HepG2 (cell line): ENCODE measurements at regions not wholly inside any gene's neighbourhood (a gene's known extent, or its start where the extent isn't known, plus 50 kb on each side); places are given as distances from the start of the nearest gene placed in this dataset.

Source experiments
- ARNTL ChIP-seq: sonication (generic); formaldehyde crosslinking; IDR thresholded peaks from 2 replicates; pipeline ENCODE4 v1.4.0; 2020; ENCODE audit warnings: mild to moderate bottlenecking, missing genetic modification reagents
- BRF2 ChIP-seq: sonication (generic); formaldehyde crosslinking; IDR thresholded peaks from 2 replicates; pipeline ENCODE4 v1.8.1; 2022; ENCODE audit warnings: mild to moderate bottlenecking, missing genetic modification reagents
- HNF1B ChIP-seq: sonication (generic); formaldehyde crosslinking; IDR thresholded peaks from 2 replicates; pipeline ENCODE4 v1.5.1; 2020; ENCODE audit warnings: mild to moderate bottlenecking, moderate library complexity, missing genetic modification reagents
- IKZF5 ChIP-seq: IDR thresholded peaks from 2 replicates; pipeline ENCODE4 v1.6.1; 2018; ENCODE audit warnings: missing genetic modification reagents, mild to moderate bottlenecking, missing compliant biosample characterization
- MEIS2 ChIP-seq: sonication (generic); formaldehyde crosslinking; IDR thresholded peaks from 2 replicates; pipeline ENCODE4 v1.9.0; 2021; ENCODE audit warnings: mild to moderate bottlenecking, missing genetic modification reagents
- RAD21 ChIP-seq: fragments of 450-650 bp; formaldehyde crosslinking; IDR thresholded peaks from 2 replicates; pipeline ENCODE4 v1.5.0; 2020; ENCODE audit warnings: mild to moderate bottlenecking
- SRSF9 ChIP-seq: fragments of 200-400 bp; formaldehyde crosslinking; IDR thresholded peaks from 2 replicates; pipeline ENCODE4 v1.6.1; 2018; ENCODE audit warnings: borderline replicate concordance, mild to moderate bottlenecking, low read depth, low read length; ENCODE audit not compliant: insufficient read depth, poor library complexity, severe bottlenecking
- TGIF2 ChIP-seq: IDR thresholded peaks from 2 replicates; pipeline ENCODE4 v1.6.1; 2016; ENCODE audit warnings: control low read depth, missing compliant biosample characterization
- ZNF33A ChIP-seq: sonication (generic); formaldehyde crosslinking; IDR thresholded peaks from 2 replicates; pipeline ENCODE4 v1.5.1; 2020; ENCODE audit warnings: missing genetic modification reagents, mild to moderate bottlenecking, moderate library complexity, borderline replicate concordance
- ZNF503 ChIP-seq: sonication (generic); formaldehyde crosslinking; IDR thresholded peaks from 2 replicates; pipeline ENCODE4 v1.4.0; 2020; ENCODE audit warnings: missing genetic modification reagents
- ZNF747 ChIP-seq: sonication (generic); formaldehyde crosslinking; IDR thresholded peaks from 2 replicates; pipeline ENCODE4 v1.8.1; 2023; ENCODE audit warnings: missing genetic modification reagents, mild to moderate bottlenecking, borderline replicate concordance
- ZNF775 ChIP-seq: sonication (generic); formaldehyde crosslinking; IDR thresholded peaks from 2 replicates; pipeline ENCODE4 v1.4.0; 2020; ENCODE audit warnings: missing genetic modification reagents, mild to moderate bottlenecking, moderate library complexity, borderline replicate concordance
- TF ChIP-seq, protein P1 (sequence below): sonication (generic); formaldehyde crosslinking; IDR thresholded peaks from 2 replicates; pipeline ENCODE4 v1.8.1; 2023; ENCODE audit warnings: missing genetic modification reagents, inconsistent platforms, borderline replicate concordance
- TF ChIP-seq, protein P2 (sequence below): sonication (generic); formaldehyde crosslinking; IDR thresholded peaks from 2 replicates; pipeline ENCODE4 v1.4.0; 2020; ENCODE audit warnings: low read depth, mild to moderate bottlenecking, missing genetic modification reagents

DNA sequence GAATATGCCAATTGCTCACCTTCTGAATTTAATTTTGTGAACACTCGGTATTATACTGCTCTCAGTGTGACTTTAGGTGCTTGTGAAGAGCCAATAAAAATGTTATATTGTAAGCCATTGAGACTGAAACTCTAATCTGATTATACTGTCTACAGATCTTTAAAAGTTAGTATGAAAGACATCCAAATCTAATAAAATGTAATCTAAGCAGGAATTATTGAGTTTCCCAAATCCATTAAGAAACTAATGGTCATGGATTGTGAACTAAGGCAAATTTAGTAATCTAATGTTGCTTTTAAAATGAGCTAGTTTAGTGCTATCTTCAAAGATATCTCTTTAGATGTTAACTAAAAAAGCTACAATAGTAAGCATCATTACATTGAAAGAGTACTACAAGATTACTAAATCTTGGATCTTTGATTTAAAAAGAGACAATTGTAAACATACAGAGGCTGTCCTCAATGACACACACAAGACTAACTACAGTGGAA, 1132.4 kb upstream of the B3GALT2 start (continued):
- no peak for TF ChIP-seq HNF1B
- TF ChIP-seq ZNF33A (CRISPR knock-in tag) = no peak
- no peak for TF ChIP-seq MEIS2
- TF ChIP-seq ZNF775 (CRISPR knock-in tag) = no peak
- no peak for TF ChIP-seq ARNTL
- no peak for TF ChIP-seq RAD21 (CRISPR knock-in tag)
- no peak for TF ChIP-seq SRSF9
- TF ChIP-seq, protein P1, sequence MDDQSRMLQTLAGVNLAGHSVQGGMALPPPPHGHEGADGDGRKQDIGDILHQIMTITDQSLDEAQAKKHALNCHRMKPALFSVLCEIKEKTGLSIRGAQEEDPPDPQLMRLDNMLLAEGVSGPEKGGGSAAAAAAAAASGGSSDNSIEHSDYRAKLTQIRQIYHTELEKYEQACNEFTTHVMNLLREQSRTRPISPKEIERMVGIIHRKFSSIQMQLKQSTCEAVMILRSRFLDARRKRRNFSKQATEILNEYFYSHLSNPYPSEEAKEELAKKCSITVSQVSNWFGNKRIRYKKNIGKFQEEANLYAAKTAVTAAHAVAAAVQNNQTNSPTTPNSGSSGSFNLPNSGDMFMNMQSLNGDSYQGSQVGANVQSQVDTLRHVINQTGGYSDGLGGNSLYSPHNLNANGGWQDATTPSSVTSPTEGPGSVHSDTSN (CRISPR knock-in tag) = no peak
- TF ChIP-seq ZNF503 (CRISPR knock-in tag) = no peak
- no peak for TF ChIP-seq ZNF747 (CRISPR knock-in tag)
- TF ChIP-seq BRF2 = no peak
- TF ChIP-seq, protein P2, sequence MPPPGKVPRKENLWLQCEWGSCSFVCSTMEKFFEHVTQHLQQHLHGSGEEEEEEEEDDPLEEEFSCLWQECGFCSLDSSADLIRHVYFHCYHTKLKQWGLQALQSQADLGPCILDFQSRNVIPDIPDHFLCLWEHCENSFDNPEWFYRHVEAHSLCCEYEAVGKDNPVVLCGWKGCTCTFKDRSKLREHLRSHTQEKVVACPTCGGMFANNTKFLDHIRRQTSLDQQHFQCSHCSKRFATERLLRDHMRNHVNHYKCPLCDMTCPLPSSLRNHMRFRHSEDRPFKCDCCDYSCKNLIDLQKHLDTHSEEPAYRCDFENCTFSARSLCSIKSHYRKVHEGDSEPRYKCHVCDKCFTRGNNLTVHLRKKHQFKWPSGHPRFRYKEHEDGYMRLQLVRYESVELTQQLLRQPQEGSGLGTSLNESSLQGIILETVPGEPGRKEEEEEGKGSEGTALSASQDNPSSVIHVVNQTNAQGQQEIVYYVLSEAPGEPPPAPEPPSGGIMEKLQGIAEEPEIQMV (CRISPR knock-in tag) = no peak
- TF ChIP-seq IKZF5 (CRISPR knock-in tag) = no peak
- no peak for TF ChIP-seq TGIF2 (CRISPR knock-in tag)
- TF ChIP-seq, all 625 proteins: peak for 0
